Cerebellar nuclear complex (tissue), 1 donor: ENCODE measurements at regions not wholly inside any gene's neighbourhood (a gene's known extent, or its start where the extent isn't known, plus 50 kb on each side); places are given as distances from the start of the nearest gene placed in this dataset.

Experiments used
- DNase-seq, 2 experiments: peaks; one replicate each; lab custom pipeline; 2025; lab: John Stamatoyannopoulos, UW

DNA sequence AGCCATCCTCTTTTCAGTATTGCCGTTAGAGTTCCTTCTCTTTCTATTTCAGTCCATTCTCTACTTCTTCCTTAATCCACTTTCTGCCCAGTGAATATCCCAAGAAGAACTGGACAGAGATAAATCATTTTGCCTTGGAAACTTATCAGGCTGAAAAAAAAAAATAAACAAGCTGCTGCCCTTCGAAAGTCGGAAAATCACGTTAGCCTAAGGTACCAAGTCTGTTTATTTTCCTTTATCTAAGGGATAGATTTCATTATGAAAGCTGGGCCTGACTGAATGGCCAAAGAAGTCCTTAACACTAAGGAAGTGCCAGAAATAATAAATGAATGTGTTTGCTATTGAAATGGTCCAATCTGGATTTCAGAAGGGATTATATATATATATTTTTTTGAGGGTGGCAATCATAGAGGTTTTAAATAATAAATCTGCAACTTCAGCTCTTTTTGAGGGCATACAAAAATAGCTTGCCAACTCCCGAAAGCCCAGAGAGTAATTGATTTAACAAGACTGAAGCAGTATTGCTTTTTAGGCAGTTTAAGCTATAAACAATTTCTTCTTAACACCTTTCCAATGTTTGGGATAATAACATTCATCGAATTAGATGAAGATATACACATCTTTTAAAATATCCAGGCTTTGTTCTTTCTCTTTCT lies 127.0 kb upstream of the STMND1 start:
- DNase-seq, result no peak

DNA sequence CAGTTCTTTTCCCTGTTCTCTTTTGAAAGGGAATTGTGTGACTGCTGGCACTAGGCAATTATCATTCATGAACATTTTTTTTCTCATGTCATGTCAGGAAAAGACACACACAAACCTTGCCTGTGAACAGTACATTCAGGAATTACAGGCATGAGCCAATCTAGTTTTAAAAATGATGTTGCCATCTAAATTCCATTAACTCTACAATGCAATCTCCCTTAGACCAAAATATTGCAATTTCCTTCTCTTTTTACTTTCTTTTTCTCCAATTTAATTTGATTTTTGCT lies 127.5 kb upstream of the STMND1 start:
- DNase-seq, result no peak

DNA sequence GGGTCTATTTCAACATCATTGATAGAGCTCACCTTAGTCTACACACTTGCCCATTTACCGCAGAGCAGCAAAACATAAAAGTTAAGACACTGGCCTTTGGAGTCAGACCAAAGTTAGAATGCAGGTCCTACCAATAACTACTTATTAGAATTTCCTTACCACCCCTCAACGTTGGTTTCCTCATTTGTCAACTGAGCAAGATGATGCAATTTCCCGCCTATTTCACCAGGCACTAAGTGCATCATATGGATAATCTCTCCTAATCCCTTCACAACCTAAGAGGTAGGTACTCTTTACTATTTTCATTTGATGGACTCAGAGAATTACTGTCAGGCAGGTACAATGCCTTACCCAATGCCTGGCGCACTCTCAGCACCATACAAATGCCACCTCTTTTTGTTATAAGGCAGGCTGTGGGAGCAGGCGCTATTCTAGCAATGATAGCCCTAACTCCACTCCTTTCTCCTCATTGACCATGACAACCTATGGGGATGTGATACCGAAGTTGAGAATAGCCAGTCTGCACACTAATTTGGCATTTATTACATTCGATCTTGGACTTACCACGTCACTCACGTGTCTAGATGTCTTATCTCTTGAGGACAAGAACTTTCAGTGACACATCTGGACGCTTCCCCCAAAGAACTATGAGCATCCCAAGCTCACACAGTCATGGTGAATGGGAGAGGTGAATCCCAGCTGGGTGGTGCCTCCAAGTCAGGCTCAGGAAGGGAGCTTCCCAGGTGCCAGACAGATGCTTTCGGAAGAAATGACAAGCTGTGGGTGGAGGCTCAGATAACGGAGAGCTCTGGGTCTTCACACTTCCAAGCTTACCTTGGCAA lies 128.1 kb upstream of the STMND1 start:
- DNase-seq, result no peak

DNA sequence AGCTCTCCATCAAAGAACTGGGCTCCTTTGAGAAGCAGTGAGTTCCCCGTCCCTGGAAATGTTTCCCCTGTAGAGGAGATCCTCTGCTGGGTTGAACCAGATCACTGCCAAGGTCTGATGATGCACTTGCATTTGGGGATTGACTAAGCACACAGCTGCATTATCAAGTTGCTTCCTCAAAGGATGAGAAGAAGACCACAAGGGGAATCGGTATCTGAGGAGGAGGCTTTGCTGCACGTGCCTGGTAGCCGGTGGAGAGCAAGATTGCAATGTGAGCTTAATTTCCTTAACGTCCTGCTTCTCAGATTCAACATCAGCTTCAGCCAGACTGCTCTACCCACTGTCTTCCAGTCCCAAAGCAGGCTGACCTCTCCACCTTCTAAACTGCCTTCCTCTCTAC lies 128.8 kb upstream of the STMND1 start:
- no peak for DNase-seq

DNA sequence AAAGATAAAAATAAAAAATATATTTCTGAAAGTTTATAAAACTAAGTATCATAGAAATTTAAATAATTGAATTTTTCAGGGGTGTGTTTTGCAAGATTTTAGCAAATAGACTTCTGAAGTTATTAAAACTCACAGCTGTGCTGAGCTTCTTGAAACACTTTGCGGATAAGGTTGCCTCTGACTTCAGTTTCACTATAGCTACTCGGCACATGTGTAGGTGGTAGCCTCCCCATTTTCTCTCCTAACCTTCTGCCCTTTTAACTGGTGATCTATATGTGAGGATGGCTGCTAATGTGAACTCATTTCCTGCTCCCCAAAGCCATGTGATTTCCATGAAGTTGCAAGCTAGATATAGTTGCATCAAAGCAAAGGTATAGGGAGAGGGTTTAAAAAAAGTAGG lies 129.3 kb upstream of the STMND1 start:
- no peak for DNase-seq

DNA sequence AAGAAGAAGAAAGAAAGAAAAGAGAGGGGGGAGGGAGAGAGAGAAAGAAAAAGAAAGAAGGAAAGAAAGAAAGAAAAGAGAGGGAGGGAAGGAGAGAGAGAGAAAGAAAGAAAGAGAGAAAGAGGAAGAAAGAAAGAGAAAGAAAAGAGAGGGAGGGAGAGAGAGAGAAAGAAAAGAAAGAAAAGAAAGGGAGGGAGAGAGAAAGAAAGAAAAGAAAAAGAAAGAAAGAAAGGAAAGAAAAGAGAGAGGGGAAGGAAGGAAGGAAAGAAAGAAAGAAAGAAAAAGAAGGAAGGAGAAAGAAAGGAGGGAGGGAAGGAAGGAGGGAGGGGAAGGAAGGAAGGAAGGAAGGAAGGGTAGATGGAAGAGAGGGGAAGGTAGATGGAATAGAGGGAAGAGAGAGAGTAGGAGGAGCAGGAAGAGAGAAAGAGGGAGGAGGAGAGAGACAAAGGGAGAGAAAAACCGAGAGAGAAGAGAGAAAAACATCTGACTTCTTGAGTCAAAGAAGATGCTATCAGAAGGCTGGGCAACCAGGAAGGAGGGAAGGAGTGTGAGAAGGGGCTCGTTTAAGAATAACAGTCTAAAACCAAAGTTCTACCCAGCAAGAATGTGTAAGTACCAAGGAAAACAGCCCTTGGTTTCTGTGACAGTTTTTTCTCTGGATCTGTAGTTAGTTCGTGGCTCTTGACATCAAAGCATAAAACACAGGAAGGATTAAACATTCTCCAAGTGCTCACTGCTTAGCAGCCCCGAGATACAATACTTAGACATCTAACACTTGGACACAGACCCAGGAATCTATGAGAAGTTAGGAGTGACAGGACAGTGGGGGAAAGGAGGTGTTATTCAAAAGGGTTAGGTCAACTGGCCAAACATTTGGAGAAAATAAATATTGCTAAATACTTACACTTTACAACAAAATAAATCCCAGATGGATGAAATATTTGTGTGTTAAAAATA lies 131.9 kb upstream of the STMND1 start:
- DNase-seq, result no peak

DNA sequence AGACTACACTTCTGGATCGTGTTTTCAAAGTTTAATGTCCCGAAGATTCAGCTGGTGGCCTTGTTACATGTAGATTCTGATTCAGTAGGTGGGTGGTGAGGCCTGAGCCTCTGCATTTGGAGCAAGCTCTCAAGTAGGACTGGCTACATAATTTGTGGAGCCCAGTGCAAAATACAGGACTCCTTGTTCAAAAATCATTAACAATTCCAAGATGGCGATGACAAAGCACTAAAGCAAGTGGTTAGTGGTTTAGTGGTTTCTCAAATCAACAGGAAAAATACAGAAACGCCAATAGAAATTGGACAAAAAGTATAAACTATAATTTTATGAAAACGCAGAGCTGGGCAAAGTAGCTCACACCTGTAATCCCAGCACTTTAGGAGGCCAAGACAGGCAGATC lies 133.7 kb upstream of the STMND1 start:
- no peak for DNase-seq

DNA sequence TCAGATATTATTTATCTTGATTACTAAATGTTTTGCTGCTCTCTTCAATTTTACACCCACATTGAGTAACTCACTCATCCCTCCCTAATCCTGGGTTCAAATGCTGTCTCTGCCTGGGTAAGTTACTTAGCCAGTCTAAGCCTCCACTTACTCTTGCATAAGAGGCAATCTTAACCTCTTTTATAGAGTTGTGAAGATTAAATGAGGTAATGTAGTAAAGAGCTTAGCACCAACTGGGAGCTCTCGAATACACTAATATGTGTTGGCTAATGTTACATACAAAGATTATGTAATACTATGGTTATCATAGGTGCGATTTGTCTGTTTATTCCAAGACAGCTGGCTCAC lies 134.4 kb upstream of the STMND1 start:
- no peak for DNase-seq

DNA sequence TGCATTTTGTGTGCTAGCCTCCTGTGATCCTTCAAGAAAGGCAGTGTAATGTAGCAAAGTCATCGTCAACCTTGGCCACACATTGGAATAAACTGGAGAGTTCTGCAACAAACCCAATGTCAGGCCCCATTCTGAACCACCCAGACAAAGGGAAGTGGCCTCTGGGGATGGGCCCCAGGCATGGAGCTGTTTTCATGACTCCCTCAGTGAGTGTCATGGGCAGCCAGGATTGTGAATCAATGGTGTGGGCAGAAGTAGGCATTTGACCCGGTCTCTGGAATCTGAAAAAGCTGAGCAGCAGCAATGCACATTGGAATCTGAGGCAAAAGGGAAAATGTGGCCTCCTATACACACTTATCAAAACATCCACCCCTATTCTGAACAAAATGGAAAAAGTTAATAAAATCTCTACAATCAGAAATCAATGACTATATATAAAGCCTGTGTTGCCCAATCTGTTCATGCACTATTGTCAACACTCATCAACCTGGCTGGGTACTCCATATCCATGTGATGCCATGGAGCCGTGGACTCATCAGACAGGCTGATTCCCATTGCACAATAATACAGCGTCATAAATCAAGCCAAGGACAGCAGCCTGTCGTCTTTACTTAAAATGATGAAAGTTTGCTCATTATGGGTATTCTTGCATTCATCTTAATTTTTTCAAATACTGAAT lies 134.9 kb upstream of the STMND1 start:
- no peak for DNase-seq

DNA sequence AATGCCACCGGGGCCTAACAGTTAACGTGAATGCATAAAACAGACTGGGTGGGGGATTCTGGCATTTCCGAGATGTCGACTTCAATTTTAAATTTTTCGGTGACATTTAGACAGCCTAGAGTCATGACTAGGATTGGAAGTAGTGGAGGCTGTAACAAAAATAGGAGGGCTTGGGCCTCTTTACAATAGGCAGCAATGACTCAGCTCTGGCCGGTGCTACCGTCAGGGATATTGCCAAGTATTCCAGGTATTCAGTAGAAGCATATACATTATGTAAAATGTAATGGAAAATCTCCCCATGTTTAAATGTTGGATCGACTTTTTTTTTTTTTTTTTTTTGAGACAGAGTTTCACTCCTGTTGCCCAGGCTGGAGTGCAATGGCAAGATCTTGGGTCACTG lies 136.2 kb upstream of the STMND1 start:
- DNase-seq, result no peak

DNA sequence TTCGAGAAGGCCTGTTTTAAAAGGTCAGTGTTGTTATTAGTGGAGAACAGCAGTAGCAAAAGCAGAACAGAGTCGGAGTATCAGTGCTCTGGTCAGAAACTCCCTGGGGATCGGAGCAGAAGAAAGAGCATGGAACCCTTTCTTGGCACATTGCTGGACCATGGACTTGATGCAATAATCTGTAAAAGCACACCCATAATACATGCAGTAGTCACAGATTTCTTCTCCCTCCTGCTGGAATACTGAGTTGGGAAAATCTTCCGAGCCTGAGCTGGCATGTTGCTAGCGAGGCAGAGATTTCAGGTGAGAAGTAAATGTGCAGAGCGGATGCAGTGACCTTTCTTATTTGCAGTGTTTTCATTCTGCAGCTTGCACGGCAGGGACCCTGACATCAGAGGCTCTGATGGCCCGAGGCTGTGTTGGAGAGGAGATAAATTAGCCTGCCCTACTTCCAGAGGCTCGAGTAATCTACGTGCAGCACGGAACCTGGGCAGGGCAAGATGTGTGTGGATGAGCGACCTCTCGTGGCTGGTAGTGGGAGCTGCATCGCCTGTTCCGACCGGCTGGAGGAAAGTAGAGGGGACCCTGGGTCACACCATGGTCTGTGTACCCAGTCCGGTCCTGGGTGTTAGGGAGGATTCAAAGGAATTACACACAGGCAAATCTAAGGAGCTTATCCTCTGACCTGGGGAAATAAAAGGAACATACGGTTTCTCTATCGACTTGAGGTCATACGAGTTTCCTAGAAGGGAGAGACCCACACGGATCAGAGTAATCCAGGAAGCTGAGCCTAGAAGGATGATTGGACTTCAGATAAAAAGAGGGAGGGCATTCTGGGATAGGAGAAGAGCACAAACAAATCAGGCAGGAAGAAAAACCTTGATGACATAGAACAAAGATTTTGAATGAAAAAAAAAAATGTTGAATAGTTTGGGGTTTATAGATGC lies 137.0 kb upstream of the STMND1 start:
- peak in 1 of 2 experiments; percentile 11 for DNase-seq

DNA sequence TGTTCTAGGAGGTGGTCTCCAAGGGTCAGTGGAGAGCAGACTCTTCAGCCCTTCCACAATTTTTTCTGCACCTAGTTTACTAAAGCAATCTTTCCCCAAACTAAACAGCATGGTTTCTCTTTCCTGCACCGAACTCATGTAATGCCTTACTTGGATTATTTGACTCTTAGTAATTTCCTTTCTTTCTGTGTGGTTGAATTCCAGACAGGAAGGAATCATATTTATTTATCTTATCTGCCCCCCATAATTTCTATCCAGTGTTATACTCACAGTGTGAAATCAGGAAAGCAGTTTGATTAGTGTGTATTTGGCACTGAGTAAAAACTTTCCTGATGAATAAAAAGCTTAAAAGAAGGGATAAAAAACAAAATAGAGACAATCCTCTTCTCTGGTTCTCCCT lies 140.3 kb upstream of the STMND1 start:
- no peak for DNase-seq

DNA sequence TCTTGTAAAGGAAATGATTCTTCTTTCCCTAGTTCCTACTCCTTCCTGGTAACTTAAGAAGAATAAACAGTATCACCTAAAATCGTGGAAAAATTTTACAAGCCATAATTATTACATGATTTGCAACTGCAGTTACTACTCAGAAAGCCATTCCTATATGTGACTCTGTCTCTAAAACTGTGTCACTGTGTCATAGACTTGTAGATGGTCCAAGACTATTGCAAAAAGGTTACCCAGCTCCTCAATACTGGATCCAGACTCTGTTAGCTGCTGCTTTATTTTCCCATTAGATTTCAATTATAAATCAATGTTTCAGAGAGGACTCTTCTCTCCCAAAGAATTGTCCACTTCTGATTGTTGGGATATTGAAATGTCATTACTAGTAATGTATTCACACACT lies 142.1 kb upstream of the STMND1 start:
- no peak for DNase-seq

DNA sequence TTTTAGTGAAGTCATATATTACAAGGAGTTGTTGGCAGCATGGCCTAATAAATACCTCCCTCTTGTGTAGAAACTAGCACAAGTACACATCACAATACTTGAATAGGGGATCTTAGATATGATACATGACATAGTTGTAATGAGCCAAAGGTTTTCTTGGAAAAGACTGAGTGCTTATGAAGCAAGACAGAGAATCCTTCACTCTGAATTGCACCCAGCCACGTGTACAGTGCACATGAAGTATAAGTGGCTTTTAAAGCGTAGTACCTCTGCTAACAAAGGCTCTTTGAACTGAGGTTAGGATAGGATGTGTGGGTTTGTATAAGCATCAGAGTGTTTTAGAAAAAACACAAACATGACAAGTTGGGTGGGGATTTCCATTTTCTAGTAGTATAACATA lies 145.5 kb upstream of the STMND1 start:
- DNase-seq, result no peak

DNA sequence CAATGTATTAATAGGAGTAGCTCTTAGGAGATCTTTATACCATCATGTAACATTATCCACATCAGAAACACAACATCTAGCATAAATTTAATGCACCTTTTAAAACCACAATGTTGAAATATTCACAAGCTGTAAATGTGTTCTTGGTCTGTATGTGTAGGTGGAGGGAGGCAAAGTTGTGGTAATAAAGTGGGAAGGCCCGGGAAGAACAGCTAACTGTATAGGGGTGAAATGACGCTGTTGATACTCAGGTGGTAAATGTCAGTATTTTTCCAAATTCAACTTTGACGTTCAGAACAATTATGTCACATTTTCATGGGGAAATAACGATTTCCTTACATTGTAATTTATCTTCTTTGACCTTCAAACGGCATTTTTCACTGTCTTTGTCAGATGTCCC lies 146.0 kb upstream of the STMND1 start:
- no peak for DNase-seq

DNA sequence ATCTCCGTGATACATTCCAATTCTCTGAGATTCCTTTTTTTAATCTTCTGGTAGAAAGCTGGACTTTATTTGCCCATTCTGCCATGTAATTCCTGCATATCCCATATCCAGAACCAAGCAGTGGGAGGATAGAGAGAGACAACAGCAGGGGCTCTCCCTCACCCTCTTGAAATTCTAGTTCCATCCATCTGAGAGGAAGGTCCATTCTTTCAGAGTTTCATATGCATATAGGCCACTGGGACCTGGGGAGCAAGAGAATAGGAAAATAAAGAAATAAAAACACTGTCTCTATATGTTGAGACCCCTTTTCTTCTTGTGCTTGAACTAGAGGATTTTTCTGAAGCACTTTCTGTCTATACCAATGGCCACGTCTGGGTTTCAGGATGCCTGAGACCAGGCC lies 147.9 kb upstream of the STMND1 start:
- no peak for DNase-seq

DNA sequence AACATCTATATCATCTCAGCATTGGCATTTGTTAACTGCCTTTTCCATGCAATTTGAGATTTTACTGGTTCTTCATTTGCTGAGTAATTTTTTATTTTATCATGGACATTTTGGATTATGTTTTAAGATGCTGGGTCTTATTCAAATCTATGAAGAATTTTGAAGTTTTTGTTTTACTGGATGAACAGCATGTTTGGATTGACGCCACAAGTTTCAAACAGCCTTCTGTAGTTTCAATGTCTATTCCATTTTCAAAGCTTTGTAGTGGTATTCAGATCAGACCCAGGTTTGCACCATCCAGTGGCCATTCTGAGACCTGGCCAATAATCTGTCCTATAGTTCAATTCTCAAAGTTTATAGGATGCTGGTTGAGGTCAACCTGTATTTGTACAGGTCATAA lies 148.4 kb upstream of the STMND1 start:
- DNase-seq, result no peak

DNA sequence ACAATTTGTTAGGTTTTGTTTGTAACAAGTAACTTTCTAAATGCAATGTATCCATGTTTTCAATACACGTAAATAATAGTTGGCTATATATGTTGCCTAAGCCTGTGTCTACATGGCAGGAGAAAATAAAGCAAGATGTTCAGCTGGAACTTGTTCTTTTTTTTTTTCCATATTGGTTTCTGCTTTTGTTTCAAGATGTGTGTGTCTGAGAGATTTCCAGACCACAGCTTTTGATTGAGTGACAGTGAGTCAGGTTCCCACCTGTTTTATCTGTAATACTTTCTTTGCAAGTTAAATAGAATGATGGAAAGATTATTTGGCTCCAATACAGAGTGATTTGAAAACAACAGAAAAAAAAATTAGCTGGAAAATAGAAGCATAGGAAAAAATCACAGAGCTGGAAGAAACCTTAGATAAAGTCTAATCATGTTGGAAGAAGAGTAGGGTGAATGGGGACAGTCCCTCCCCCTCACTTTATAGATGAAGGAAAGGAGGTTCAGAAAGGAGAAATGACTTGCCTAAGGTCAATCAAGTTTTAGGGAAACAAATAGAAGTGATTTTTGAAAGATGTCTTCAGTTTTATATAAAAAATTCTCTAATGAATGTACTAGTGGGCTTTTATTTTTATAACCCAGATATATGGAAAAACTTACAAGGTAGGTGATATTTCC lies 150.9 kb upstream of the STMND1 start:
- no peak for DNase-seq

DNA sequence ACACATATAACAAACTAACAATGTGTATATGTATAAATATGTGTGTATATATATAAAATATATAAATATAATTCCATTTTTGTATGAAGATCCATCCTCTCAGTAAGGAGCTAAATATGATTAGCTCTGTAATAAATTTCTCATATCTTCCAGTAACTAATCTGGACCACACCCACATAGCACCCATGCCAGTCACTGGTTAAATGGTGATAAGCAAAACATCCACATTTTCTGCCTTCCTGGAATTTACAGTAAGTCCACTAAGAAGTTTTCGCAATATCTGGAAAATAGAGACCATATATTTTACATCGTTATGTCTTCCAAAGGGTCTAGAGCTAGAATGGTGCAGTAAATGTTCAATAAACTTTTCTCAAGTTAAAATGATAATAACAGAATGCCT lies 151.5 kb upstream of the STMND1 start:
- no peak for DNase-seq

DNA sequence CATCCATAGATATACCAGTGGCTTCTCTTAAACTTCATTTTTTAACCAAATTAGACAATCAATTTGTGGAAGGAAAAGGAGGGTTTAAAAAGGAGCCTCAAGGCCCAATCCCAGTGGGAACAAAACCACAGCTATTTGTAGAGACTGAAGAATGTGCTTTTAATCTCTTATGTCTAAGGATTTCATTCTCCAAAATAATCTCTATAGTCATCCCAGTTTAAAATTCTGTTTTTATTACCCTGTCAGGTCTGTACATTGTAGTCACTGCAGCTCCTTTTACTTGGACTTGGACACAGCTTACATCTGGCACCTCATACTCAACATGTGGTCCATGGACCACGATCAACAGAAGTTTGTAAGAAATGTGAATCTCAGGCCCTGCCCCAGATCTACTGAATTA lies 152.1 kb upstream of the STMND1 start:
- no peak for DNase-seq

DNA sequence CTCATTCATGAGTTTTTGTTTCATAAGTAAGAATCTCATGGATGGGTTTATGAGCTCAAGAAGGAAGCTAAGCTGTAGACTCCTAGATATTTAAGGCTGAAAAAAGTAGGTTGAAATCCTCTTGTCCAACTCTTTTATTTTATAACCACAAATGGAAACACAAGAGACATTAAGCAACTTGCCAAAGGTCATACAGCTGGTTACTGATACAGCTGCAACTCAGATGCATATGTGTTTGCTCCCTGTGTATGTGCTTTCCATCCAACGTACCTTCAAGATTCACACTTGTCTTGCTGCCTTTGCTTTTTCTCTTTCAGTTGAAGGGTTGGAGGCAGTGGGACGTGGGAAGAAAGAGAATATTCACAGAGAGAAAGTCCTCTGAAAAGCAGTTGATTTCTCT lies 153.5 kb upstream of the STMND1 start:
- DNase-seq, result no peak
